MM.1S (cell line): ENCODE measurements at regions not wholly inside any gene's neighbourhood (a gene's known extent, or its start where the extent isn't known, plus 50 kb on each side); places are given as distances from the start of the nearest gene placed in this dataset.

Experiments used
- DNase-seq: peaks from one replicate; pipeline ENCODE4 v3.0.0-alpha.2; 2015
- H2AFZ ChIP-seq: fragments of 300-600 bp; sonication (generic); 2 replicates; pipeline ENCODE4 v1.6.0; 2016; ENCODE audit warnings: antibody characterized with exemption, low read length
- H3F3A ChIP-seq: fragments of 300-600 bp; sonication (generic); 2 replicates; pipeline ENCODE4 v1.6.1; 2016; ENCODE audit warnings: mild to moderate bottlenecking, antibody characterized with exemption, low read length, moderate library complexity, mixed read lengths; ENCODE audit not compliant: insufficient read depth
- H3K27ac ChIP-seq: fragments of 300-600 bp; sonication (generic); 2 replicates; pipeline ENCODE4 v1.5.1; 2016; ENCODE audit warnings: mild to moderate bottlenecking, low read length
- H3K27me3 ChIP-seq: fragments of 300-600 bp; sonication (generic); replicated peaks from 2 replicates; pipeline ENCODE4 v1.6.0; 2016; ENCODE audit warnings: low read length; ENCODE audit not compliant: insufficient read depth
- H3K36me3 ChIP-seq: fragments of 300-600 bp; sonication (generic); replicated peaks from 2 replicates; pipeline ENCODE4 v1.6.1; 2016; ENCODE audit warnings: mild to moderate bottlenecking, low read length, mixed read lengths; ENCODE audit not compliant: insufficient read depth
- H3K4me1 ChIP-seq: fragments of 300-600 bp; sonication (generic); 2 replicates; pipeline ENCODE4 v1.6.1; 2016; ENCODE audit warnings: low read length, mixed read lengths
- H3K4me2 ChIP-seq: fragments of 300-600 bp; sonication (generic); 2 replicates; pipeline ENCODE4 v1.6.0; 2016; ENCODE audit warnings: low read depth, low read length
- H3K4me3 ChIP-seq: fragments of 300-600 bp; sonication (generic); 2 replicates; pipeline ENCODE4 v1.5.1; 2016; ENCODE audit warnings: low read length, mixed read lengths
- H3K79me2 ChIP-seq: fragments of 300-600 bp; sonication (generic); 2 replicates; pipeline ENCODE4 v1.6.1; 2016; ENCODE audit warnings: mixed run types, low read length, mixed read lengths
- H3K9ac ChIP-seq: fragments of 300-600 bp; sonication (generic); 2 replicates; pipeline ENCODE4 v1.6.1; 2016; ENCODE audit warnings: low read length, mixed read lengths
- H3K9me2 ChIP-seq: fragments of 300-600 bp; sonication (generic); replicated peaks from 2 replicates; pipeline ENCODE4 v1.6.1; 2016; ENCODE audit warnings: mild to moderate bottlenecking, low read length, mixed read lengths; ENCODE audit not compliant: insufficient read depth
- H3K9me3 ChIP-seq: fragments of 300-600 bp; sonication (generic); replicated peaks from 2 replicates; pipeline ENCODE4 v1.6.1; 2016; ENCODE audit warnings: mild to moderate bottlenecking, low read length, mixed read lengths; ENCODE audit not compliant: insufficient read depth
- H4K20me1 ChIP-seq: fragments of 300-600 bp; sonication (generic); 2 replicates; pipeline ENCODE4 v1.6.1; 2016; ENCODE audit warnings: mild to moderate bottlenecking, low read length, moderate library complexity, mixed read lengths; ENCODE audit not compliant: insufficient read depth
- EZH2 ChIP-seq: fragments of 300-600 bp; sonication (generic); optimal IDR thresholded peaks from 2 replicates; pipeline ENCODE3; 2017; ENCODE audit warnings: low read depth, mild to moderate bottlenecking, antibody characterized with exemption, low read length, mixed read lengths
- EZH2phosphoT487 ChIP-seq: fragments of 300-600 bp; sonication (generic); IDR thresholded peaks from 2 replicates; pipeline ENCODE4 v1.6.1; 2018; ENCODE audit warnings: antibody characterized with exemption, low read length
- TF ChIP-seq, protein P1 (sequence below): fragments of 300-600 bp; sonication (generic); IDR thresholded peaks from 2 replicates; pipeline ENCODE4 v1.5.1; 2016; ENCODE audit warnings: antibody characterized with exemption, low read length, mixed read lengths

DNA sequence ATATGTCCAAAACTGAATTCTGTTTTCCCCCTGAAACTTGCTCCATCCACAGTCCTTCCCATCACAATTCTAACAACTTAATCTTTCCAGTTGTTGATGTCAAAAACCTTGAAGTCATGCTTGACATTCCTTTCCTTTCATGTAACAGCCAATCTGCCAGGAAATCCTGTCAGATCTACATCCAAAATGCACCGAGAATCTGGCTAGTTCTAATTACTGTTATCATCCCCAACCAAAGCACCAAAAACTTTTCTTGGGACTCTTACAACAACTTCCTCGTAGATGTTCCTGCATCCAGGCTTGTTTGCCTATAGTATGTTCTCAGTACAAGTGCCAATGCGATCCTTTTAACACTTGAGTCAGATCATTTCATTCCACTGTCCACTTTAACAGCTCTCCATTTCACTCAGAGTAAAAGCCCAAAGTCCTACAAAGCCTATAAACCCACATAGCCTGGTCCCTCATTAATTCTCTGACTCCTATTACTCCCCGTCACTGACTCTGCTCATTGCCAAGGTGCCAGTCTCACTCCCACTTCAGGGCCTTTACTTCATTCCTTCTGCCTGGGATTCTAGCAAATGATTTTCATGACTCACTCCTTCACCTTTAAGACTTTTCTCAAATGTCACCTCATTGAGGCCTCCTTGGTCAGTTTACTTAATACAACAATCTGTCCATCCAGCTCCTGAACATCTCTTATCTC, 493.2 kb upstream of the NFIA start:
- no peaks in the 10 kb centered on the region for H3F3A ChIP-seq
- no peaks in the 10 kb centered on the region for H3K27me3 ChIP-seq
- H3K9ac ChIP-seq, result no peak overlapping the region
- H3K4me1 ChIP-seq, result no peaks in the 10 kb centered on the region
- no peak overlapping the region for H3K27ac ChIP-seq
- no peak for DNase-seq
- TF ChIP-seq EZH2 (no peak), EZH2phosphoT487 (no peak)
- TF ChIP-seq, protein P1, sequence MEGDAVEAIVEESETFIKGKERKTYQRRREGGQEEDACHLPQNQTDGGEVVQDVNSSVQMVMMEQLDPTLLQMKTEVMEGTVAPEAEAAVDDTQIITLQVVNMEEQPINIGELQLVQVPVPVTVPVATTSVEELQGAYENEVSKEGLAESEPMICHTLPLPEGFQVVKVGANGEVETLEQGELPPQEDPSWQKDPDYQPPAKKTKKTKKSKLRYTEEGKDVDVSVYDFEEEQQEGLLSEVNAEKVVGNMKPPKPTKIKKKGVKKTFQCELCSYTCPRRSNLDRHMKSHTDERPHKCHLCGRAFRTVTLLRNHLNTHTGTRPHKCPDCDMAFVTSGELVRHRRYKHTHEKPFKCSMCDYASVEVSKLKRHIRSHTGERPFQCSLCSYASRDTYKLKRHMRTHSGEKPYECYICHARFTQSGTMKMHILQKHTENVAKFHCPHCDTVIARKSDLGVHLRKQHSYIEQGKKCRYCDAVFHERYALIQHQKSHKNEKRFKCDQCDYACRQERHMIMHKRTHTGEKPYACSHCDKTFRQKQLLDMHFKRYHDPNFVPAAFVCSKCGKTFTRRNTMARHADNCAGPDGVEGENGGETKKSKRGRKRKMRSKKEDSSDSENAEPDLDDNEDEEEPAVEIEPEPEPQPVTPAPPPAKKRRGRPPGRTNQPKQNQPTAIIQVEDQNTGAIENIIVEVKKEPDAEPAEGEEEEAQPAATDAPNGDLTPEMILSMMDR, result no peak
- no peaks in the 10 kb centered on the region for H3K79me2 ChIP-seq
- H2AFZ ChIP-seq, result no peak overlapping the region
- no peaks in the 10 kb centered on the region for H3K9me3 ChIP-seq
- no peak overlapping the region for H3K4me3 ChIP-seq
- H3K36me3 ChIP-seq, result no peaks in the 10 kb centered on the region
- no peaks in the 10 kb centered on the region for H4K20me1 ChIP-seq
- no peak overlapping the region for H3K4me2 ChIP-seq
- no peaks in the 10 kb centered on the region for H3K9me2 ChIP-seq

DNA sequence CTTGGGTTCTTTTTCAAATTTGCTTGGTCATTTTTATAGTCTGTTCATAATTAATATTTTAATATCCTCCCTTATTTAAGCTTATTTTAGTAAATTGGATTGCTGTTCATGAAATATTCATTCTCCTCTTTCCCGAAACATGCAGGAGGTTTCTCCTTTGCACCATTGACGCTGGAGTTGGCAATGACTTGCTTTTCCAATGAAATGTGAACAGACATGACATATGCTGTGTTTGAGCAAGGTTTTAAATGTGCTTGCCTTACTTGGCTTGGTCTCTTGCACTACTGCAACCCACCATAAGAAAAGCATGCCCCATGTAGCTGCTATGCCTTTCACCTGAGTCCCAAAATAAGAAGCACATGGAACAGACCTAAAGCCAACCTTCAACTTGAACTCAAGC, 498.0 kb upstream of the NFIA start:
- no peaks in the 10 kb centered on the region for H3K4me1 ChIP-seq
- no peak overlapping the region for H3K4me3 ChIP-seq
- H3K27ac ChIP-seq, result no peak overlapping the region
- H3K9me2 ChIP-seq, result no peaks in the 10 kb centered on the region
- H3F3A ChIP-seq, result no peaks in the 10 kb centered on the region
- H3K79me2 ChIP-seq, result no peaks in the 10 kb centered on the region
- no peak for DNase-seq
- H3K36me3 ChIP-seq, result no peaks in the 10 kb centered on the region
- no peaks in the 10 kb centered on the region for H4K20me1 ChIP-seq
- H3K4me2 ChIP-seq, result no peak overlapping the region
- no peak overlapping the region for H3K9ac ChIP-seq
- H3K27me3 ChIP-seq, result no peaks in the 10 kb centered on the region
- TF ChIP-seq, protein P1, result no peak
- TF ChIP-seq EZH2, result no peak
- no peak for TF ChIP-seq EZH2phosphoT487
- H2AFZ ChIP-seq, result no peak overlapping the region
- H3K9me3 ChIP-seq, result no peaks in the 10 kb centered on the region

DNA sequence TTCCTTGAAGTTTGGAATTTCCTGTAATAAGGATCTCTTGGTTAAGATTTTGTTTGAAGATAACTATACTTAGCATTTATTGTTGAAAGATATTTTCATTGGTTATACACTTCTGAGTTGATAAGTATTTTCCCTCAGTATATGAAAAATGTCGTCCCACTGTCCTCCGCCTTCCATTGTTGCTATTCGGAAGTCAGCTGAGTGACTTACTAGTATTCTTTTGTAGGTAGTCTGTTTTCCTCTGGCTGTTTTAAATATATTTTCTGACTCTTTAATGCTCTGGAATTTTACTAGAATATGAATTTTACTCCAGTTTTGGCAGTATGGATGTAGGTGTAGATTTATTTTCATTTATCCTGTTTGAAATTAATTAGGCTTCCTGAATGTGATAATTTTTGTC, 498.7 kb upstream of the NFIA start:
- no peak for TF ChIP-seq EZH2phosphoT487
- no peak for TF ChIP-seq EZH2
- TF ChIP-seq, protein P1, result no peak
- Histone ChIP-seq H3K9ac (no peak overlapping the region), H3K9me3 (no peaks in the 10 kb centered on the region), H4K20me1 (no peaks in the 10 kb centered on the region), H3K36me3 (no peaks in the 10 kb centered on the region), H3K4me3 (no peak overlapping the region), H3K4me1 (no peaks in the 10 kb centered on the region), H3K27ac (no peak overlapping the region), H2AFZ (no peak overlapping the region), H3F3A (no peaks in the 10 kb centered on the region), H3K4me2 (no peak overlapping the region), H3K27me3 (no peaks in the 10 kb centered on the region), H3K9me2 (no peaks in the 10 kb centered on the region), H3K79me2 (no peaks in the 10 kb centered on the region)
- no peak for DNase-seq
